Right cardiac atrium (tissue), 5 donors: ENCODE measurements at regions not wholly inside any gene's neighbourhood (a gene's known extent, or its start where the extent isn't known, plus 50 kb on each side); places are given as distances from the start of the nearest gene placed in this dataset.

ENCODE experiments used
- ATAC-seq, 2 donors: fragments of 200-7000 bp; cut with Tn5 transposase; one replicate each; pipeline versions ENCODE4 v1.8.0 to v1.9.1; 2020; ENCODE audit warnings: moderate library complexity in 2 of 2, mild to moderate bottlenecking in 1 of 2
- DNase-seq, 3 donors: peaks; one replicate each; pipeline ENCODE4 v3.0.0-alpha.2; 2020
- H3K27ac ChIP-seq: one replicate; pipeline ENCODE4 v1.5.1; 2013; ENCODE audit warnings: mild to moderate bottlenecking, low read length, control low read depth, moderate library complexity
- H3K27me3 ChIP-seq: one replicate; pipeline ENCODE4 v1.6.1; 2013; ENCODE audit not compliant: control insufficient read depth, insufficient read depth
- H3K4me1 ChIP-seq: one replicate; pipeline ENCODE4 v1.6.1; 2013; ENCODE audit warnings: low read length; ENCODE audit not compliant: control insufficient read depth, insufficient read depth
- H3K4me3 ChIP-seq: one replicate; pipeline ENCODE4 v1.5.1; 2013; ENCODE audit warnings: low read length, control low read depth
- H3K9me3 ChIP-seq: one replicate; pipeline ENCODE4 v1.6.1; 2013; ENCODE audit warnings: low read length; ENCODE audit not compliant: control insufficient read depth
- WGBS: extraction: QIAGEN DNeasy Blood & Tissue Kit; methylation state at CpG from one replicate; pipeline ENCODE4 v1.1.7; 2013; 5-methylcytosine and 5-hydroxymethylcytosine counted together
- intact Hi-C, 4 donors: fragments of 100-400 bp; cut with DNase I; formaldehyde crosslinking; loops; one replicate each; pipeline versions ENCODE4 v1.11.0 to v1.14.0; 2022 to 2023
- donor health status: healthy with polysubstance abuse.
- donor health status: DM: no; HTN: yes; CAD: no.
- donor health status: DM: no; HTN: no; CAD: no.
- donor health status: DM: no; HTN: yes; CAD: no; lungs with severe emphysema.
- donor health status: DM: yes; HTN: yes; CAD: no.

- no peak for DNase-seq
- H3K4me3 ChIP-seq = no peak overlapping the region
- H3K27ac ChIP-seq = no peak overlapping the region
- 50% methylated on average over 5 of the region's 5 CpGs for WGBS
- H3K27me3 ChIP-seq = no peaks in the 10 kb centered on the region
- intact Hi-C loops = no loop called here
- H3K4me1 ChIP-seq = no peaks in the 10 kb centered on the region
- no peak for ATAC-seq
- no peaks in the 10 kb centered on the region for H3K9me3 ChIP-seq
These were observed 122.6 kb upstream of the CHRM3 start for GRCh38 chr1:239263801-239264200.

GRCh38 chr1:239262538-239262937 is 123.8 kb upstream of the CHRM3 start:
- WGBS = 86% methylated on average over 1 of the region's 1 CpG

GRCh38 chr1:239261521-239261920 is 124.8 kb upstream of the CHRM3 start:
- Histone ChIP-seq H3K4me1 (no peaks in the 10 kb centered on the region), H3K9me3 (no peaks in the 10 kb centered on the region), H3K27me3 (no peaks in the 10 kb centered on the region), H3K27ac (no peak overlapping the region), H3K4me3 (no peak overlapping the region)
- intact Hi-C loops = no loop called here
- DNase-seq (no peak), ATAC-seq (no peak)
- WGBS = 81% methylated on average over 2 of the region's 2 CpGs

More at GRCh38 chr1:239262538-239262937, 123.8 kb upstream of the CHRM3 start:
- intact Hi-C loops = no loop called here
- H3K27ac ChIP-seq = no peak overlapping the region
- H3K4me1 ChIP-seq = no peaks in the 10 kb centered on the region
- DNase-seq (no peak), ATAC-seq (no peak)
- no peak overlapping the region for H3K4me3 ChIP-seq
- H3K9me3 ChIP-seq = no peaks in the 10 kb centered on the region
- no peaks in the 10 kb centered on the region for H3K27me3 ChIP-seq

- H3K9me3 ChIP-seq = no peaks in the 10 kb centered on the region
- H3K27me3 ChIP-seq = no peaks in the 10 kb centered on the region
- no peak for DNase-seq
- no peak overlapping the region for H3K27ac ChIP-seq
- no peak for ATAC-seq
- H3K4me1 ChIP-seq = no peaks in the 10 kb centered on the region
- 88% methylated on average over 4 of the region's 4 CpGs for WGBS
- intact Hi-C loops = no loop called here
- H3K4me3 ChIP-seq = no peak overlapping the region
These were observed 125.5 kb upstream of the CHRM3 start for GRCh38 chr1:239260842-239261241.

- Histone ChIP-seq H3K27me3 (no peaks in the 10 kb centered on the region), H3K27ac (no peak overlapping the region), H3K4me3 (no peak overlapping the region), H3K9me3 (no peaks in the 10 kb centered on the region), H3K4me1 (no peaks in the 10 kb centered on the region)
- ATAC-seq (peak in 1 of 2 donors; percentile 24), DNase-seq (peak in 1 of 3 donors; percentile 23)
- intact Hi-C loops = no loop called here
- 89% methylated on average over 22 of the region's 22 CpGs for WGBS
These were observed 130.7 kb upstream of the CHRM3 start for GRCh38 chr1:239255628-239256160.

GRCh38 chr1:239254999-239255398 is 131.4 kb upstream of the CHRM3 start:
- Histone ChIP-seq H3K9me3 (no peaks in the 10 kb centered on the region), H3K4me1 (no peaks in the 10 kb centered on the region), H3K27me3 (no peaks in the 10 kb centered on the region), H3K27ac (no peak overlapping the region), H3K4me3 (no peak overlapping the region)
- no peak for ATAC-seq
- intact Hi-C loops = no loop called here
- WGBS = 80% methylated on average over 4 of the region's 4 CpGs
- DNase-seq = no peak

GRCh38 chr1:239253032-239253431 is 133.3 kb upstream of the CHRM3 start:
- Histone ChIP-seq H3K4me1 (no peaks in the 10 kb centered on the region), H3K9me3 (no peaks in the 10 kb centered on the region), H3K27ac (no peak overlapping the region), H3K27me3 (no peaks in the 10 kb centered on the region), H3K4me3 (no peak overlapping the region)
- ATAC-seq = no peak
- DNase-seq = no peak
- intact Hi-C loops = no loop called here
- 59% methylated on average over 3 of the region's 3 CpGs for WGBS

- Histone ChIP-seq H3K4me1 (no peaks in the 10 kb centered on the region), H3K4me3 (no peak overlapping the region), H3K9me3 (no peaks in the 10 kb centered on the region), H3K27ac (no peak overlapping the region), H3K27me3 (no peaks in the 10 kb centered on the region)
- DNase-seq (no peak), ATAC-seq (no peak)
- 72% methylated on average over 5 of the region's 5 CpGs for WGBS
- intact Hi-C loops = no loop called here
These were observed 135.9 kb upstream of the CHRM3 start for GRCh38 chr1:239250353-239251035.

- Histone ChIP-seq H3K4me3 (no peak overlapping the region), H3K27ac (no peak overlapping the region), H3K9me3 (no peaks in the 10 kb centered on the region), H3K27me3 (no peaks in the 10 kb centered on the region), H3K4me1 (no peaks in the 10 kb centered on the region)
- DNase-seq = no peak
- ATAC-seq = no peak
- intact Hi-C loops = no loop called here
These were observed 139.1 kb upstream of the CHRM3 start for GRCh38 chr1:239247285-239247684.

- intact Hi-C loops = no loop called here
- H3K4me1 ChIP-seq = no peaks in the 10 kb centered on the region
- no peak overlapping the region for H3K4me3 ChIP-seq
- no peaks in the 10 kb centered on the region for H3K27me3 ChIP-seq
- ATAC-seq (no peak), DNase-seq (no peak)
- WGBS = 89% methylated on average over 2 of the region's 2 CpGs
- H3K9me3 ChIP-seq = no peaks in the 10 kb centered on the region
- no peak overlapping the region for H3K27ac ChIP-seq
These were observed 142.3 kb upstream of the CHRM3 start for GRCh38 chr1:239244084-239244483.

GRCh38 chr1:239243006-239243405 is 143.4 kb upstream of the CHRM3 start:
- WGBS = 58% methylated on average over 2 of the region's 2 CpGs
- Histone ChIP-seq H3K27ac (no peak overlapping the region), H3K27me3 (no peaks in the 10 kb centered on the region), H3K9me3 (no peaks in the 10 kb centered on the region), H3K4me1 (no peaks in the 10 kb centered on the region), H3K4me3 (no peak overlapping the region)
- intact Hi-C loops = no loop called here
- ATAC-seq = no peak
- DNase-seq = no peak

GRCh38 chr1:239242404-239242803 is 144.0 kb upstream of the CHRM3 start:
- H3K4me1 ChIP-seq = no peaks in the 10 kb centered on the region
- DNase-seq = no peak
- H3K27ac ChIP-seq = no peak overlapping the region
- ATAC-seq = no peak
- H3K9me3 ChIP-seq = no peaks in the 10 kb centered on the region
- H3K27me3 ChIP-seq = no peaks in the 10 kb centered on the region
- H3K4me3 ChIP-seq = no peak overlapping the region
- intact Hi-C loops = no loop called here
